GM18498 (cell line): ENCODE measurements at regions not wholly inside any gene's neighbourhood (a gene's known extent, or its start where the extent isn't known, plus 50 kb on each side); places are given as distances from the start of the nearest gene placed in this dataset.

Experiments used
- ATAC-seq: cut with Tn5 transposase; IDR thresholded peaks from one replicate; pipeline ENCODE4 v1.9.1; 2021; ENCODE audit warnings: mild to moderate bottlenecking, moderate library complexity; ENCODE audit not compliant: unreplicated experiment

DNA sequence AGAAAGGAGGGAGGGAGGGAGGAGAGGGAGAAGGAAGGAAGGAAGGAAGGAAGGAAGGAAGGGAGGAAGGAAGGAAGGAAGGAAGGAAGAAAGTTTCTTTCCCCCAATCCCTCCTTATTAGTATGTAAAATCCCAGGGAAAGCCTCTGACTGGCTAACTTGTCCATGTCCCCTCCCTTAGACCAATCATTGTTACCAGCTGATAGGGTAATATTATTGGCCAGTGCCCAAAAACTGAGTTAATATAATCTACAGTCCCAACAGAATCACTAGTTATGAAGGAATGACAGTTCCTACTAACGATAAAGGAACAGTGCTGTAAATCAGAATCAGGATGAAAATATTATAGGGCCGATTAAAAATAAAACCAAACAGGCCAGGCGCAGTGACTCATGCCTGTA is 53.6 kb upstream of the CCNG1 start:
- no peak for ATAC-seq

DNA sequence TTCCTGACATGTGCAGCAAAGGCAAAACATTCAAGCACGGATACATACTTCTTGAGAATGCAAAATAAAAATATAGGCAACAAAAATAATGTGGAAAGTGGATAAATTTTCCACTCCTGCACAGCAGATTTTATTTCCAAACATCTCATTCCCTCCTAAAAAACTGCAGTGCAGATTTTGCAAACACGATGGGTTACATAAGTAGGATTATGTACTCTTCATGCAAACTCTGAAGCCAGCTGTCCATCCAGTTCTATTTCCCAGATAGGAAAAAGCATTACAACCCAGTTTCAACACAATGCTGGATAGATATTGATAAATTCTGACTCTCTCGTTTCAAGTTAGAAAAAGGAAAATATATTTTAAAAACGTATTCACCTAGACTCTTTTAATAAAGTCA is 52.7 kb upstream of the CCNG1 start:
- ATAC-seq, result no peak

DNA sequence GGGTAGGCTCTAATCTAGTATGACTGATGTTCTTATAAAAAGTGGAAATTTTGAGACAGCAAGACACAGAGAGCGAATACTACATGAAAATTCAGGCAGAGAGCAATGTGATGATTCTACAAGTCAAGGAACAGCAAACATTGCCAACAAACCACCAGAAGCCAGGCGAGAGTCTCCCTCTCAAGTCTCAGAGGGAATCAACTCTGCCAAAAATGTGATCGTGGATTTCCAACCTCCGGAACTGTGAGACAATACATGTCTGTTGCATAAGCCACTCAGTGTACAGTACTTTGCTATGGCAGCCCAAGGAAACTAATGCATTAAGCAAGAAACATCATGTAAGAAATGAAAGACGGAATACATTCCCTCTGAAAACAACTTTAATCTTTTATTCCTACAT is 52.1 kb upstream of the CCNG1 start:
- ATAC-seq, result no peak

DNA sequence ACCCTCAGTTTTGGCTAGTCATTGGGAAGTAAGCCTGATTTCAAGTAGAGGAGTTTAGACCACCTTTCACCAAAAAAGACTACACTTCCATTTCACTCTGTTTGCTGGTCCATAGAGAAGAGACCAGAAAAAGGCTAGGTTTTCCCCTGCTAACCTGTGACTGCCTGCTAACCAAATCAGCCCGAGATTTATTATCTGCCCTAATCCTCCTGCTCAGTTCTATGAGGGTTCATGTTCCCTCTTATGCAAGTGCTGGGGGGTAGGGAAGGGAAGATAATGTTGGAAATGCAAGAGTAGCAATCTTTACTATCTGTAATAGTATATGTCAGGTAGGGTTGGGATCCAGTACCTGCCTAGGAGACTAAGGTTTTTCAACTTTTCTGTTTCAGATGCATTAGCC is 51.6 kb upstream of the CCNG1 start:
- no peak for ATAC-seq

DNA sequence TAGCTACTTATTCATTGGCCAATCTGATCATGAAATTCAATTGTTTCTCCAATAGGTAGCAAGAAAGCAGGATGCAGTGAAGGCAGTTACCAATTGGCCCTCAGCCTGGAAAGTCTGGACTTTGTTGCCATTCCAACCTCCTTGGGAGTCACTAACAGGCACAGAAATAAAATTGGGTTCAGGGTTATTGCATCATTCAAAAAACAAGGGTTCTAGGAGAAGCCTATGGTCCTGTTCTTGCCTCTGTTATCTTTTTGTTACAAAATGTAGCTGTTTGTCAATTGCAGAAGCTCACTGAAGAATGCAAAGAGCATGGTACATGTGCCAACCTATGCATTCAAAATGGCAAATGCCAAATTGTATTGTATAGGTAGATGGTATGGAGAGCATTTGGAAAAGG is 51.0 kb upstream of the CCNG1 start:
- no peak for ATAC-seq

DNA sequence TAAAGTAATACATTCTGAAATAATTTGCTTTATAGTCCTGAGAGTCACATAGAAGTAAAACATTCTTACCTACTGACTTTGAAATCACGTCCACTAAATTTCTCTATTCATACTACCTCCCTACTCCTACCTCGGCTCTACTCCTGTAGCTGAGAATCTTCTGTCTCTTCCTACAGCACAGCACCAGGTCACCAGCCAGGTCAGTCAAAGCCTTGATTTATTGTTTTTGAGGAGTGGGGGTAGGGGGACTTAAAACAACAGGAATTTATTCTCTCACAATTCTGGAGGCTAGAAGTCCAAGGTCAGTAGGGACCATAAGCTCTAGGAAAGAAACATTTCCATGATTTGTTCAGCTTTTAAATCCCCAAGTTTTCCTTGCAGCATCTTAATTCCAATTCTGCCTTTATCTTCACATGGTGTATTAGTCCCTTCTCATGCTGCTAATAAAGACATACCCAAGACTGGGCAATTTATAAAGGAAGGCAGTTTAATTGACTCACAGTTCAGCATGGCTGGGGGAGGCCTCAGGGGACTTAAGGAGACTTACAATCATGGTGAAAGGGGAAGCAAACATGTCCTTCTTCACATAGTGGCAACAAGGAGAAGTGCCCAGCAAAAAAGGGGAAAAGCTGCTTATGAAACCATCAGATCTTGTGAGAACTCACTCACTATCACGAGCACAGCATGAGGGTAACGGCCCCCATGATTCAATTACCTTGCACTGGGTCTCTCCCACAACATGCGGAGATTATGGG is 49.6 kb upstream of the CCNG1 start:
- ATAC-seq, result no peak
